D721Med (cell line): ENCODE measurements at regions not wholly inside any gene's neighbourhood (a gene's known extent, or its start where the extent isn't known, plus 50 kb on each side); places are given as distances from the start of the nearest gene placed in this dataset.

Experiments used
- DNase-seq: peaks from one replicate; pipeline ENCODE4 v3.0.0; 2011; ENCODE audit warnings: low spot score; ENCODE audit not compliant: insufficient read length
- FAIRE-seq: peaks from 2 replicates; lab custom pipeline; 2011; peaks lifted over from hg19 to GRCh38; lab: Jason Lieb, UNC
- CTCF ChIP-seq: IDR thresholded peaks from 2 replicates; pipeline ENCODE4 v1.5.1; 2012; ENCODE audit warnings: mild to moderate bottlenecking, control low read depth; ENCODE audit not compliant: insufficient read depth; ENCODE audit errors: missing control alignments

DNA sequence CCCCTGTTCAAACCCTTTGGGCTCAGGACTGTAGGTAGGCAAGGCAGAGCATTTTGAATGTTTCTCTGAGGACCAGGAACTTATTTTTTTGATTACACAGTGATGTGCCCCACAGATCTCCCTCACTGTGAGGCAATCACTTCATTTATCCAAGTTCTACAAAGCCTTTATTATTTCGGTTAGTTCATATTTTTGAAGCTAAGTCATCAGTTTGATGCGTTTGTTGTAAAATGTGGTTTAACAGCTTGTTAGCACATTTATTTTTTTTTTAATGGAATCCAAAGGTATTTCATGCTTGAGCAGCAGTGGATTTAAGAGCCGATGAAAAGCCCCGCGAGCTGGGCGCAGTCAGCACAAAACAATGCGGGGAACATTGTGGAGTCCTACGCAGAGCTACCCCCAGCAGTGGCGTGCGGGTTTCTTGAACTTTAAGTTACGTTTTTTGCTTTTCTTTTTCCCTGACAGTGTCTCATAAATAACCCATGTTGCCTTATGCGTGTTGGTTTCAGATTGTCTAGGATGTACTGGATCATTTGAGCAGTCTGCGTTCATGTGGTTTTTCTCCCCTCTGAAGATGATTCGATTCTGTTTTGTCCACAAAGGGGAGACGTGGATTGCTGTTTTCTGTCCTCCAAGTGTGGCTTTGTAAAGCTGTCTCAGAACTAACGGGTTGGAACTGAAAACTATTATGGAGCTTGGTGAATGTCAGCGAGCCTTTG lies 233.6 kb upstream of the BMP2 start:
- no peak for DNase-seq
- TF ChIP-seq CTCF, result no peak
- no peak for FAIRE-seq

DNA sequence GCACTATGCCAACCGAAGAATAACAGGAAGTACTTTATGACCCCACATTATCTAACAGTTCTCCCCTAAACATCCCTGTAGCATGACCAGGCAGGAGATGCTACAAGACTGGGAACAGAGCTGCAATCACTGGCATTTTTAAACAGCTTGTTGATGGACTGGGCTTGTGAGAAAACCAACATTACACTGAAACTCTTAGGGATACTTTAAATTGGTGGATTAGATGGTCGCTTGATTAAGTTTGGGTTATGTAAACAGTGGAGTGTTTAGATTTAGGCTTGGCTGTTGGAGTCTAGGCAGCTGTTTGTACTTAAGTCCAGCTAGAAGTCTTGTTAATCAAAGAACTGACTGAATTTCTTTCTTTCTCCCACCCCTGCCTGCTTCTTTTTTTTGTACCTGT lies 234.1 kb upstream of the BMP2 start:
- FAIRE-seq, result no peak
- DNase-seq, result no peak
- TF ChIP-seq CTCF, result no peak

DNA sequence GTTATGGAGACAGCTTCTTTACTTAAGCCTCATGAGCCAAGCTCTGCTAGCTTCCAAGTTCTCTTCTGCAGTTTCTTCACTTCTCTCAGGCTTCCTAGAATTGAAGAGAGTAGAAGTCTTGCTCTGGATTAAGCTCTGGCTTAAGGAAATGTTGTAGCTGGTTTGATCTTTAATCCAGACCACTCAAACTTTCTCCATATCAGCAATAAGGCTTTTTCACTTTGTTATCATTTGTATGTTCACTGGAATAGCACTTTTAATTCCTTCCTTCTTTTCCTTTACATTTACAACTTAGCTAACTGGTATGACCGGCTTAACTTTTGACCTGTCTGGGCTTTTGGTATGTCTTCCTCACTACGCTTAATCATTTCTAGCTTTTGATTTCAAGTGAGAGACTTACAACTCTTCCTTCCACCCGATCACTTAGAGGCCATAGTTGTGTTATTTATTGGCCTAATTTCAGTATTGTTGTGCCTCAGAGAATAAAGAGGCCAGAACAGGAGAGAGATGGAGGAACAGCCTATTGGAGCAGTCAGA lies 236.6 kb upstream of the BMP2 start:
- TF ChIP-seq CTCF, result no peak
- FAIRE-seq, result no peak

DNA sequence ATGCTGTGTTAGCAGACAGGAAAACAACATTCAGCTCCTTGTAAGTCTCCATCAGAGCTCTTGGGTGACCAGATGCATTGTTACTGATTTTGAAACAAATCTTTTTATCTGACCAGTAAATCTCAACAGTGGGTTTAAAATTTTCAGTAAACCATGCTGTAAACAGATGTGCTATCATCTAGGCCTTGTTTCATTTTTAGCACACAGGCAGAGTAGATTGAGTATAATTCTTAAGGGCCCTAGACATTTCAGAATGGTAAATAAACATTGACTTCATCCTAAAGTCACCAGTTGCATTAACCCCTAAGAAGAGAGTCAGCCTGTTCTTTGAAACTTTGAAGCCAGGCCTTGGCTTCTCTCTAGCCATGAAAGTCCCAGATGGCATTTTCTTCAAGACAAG lies 237.2 kb upstream of the BMP2 start:
- no peak for FAIRE-seq
- DNase-seq, result no peak
- no peak for TF ChIP-seq CTCF

More for the DNA sequence above, 236.6 kb upstream of the BMP2 start:
- DNase-seq, result no peak

GRCh38 chr20:6525447-6526303 lies 241.8 kb upstream of the BMP2 start:
- TF ChIP-seq CTCF, result no peak
- DNase-seq (no peak), FAIRE-seq (no peak)

DNA sequence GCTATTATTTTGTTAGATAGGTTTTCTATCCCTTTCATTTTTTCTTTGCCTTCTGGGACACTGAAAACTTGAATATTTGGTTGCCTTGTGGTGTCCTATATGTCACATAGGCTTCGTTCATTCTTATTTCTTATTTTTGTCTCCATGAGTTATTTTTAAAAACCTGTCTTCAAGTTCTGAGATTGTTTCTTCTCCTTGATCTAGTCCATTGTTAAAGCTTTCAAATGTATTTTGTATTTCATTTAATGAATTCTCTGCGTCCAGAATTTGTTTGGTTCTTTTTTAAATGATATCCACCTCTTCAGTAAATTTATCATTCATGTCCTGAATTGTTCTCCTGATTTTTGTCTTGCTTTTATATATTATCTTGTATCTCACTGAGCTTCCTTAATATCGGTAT lies 243.2 kb upstream of the BMP2 start:
- no peak for DNase-seq
- TF ChIP-seq CTCF, result no peak
- no peak for FAIRE-seq
